ENCODE measurements at regions not wholly inside any gene's neighbourhood (a gene's known extent, or its start where the extent isn't known, plus 50 kb on each side); places are given as distances from the start of the nearest gene placed in this dataset.
A peak's percentile ranks its signal among the peaks of the same experiment; 100 is the strongest.
"Not testable (repeated sequence)": the region's sequence is repeated elsewhere in the genome, so short reads cannot be mapped to it uniquely, and the experiment has no call there.

GRCh38 chr7:3138206-3138605 is 94.5 kb upstream of the CARD11 start:
- no peak for DNase-seq (ENCODE audit: low read depth)

- DNase-seq (ENCODE audit: low read depth) = no peak
These were observed 95.3 kb upstream of the CARD11 start for GRCh38 chr7:3138997-3139396.

GRCh38 chr7:3140834-3141233 is 97.2 kb upstream of the CARD11 start:
- no peak for DNase-seq (ENCODE audit: low read depth)

GRCh38 chr7:3141326-3141725 is 97.7 kb upstream of the CARD11 start:
- no peak for DNase-seq (ENCODE audit: low read depth)

GRCh38 chr7:3143869-3144775 is 100.5 kb upstream of the CARD11 start:
- no peak for DNase-seq (ENCODE audit: low read depth)

- not testable (repeated sequence) for DNase-seq (ENCODE audit: low read depth)
These were observed 101.1 kb upstream of the CARD11 start for GRCh38 chr7:3144776-3145125.

GRCh38 chr7:3146571-3147226 is 103.0 kb upstream of the CARD11 start:
- DNase-seq (ENCODE audit: low read depth) = no peak

- DNase-seq (ENCODE audit: low read depth) = not testable (repeated sequence)
These were observed 104.8 kb upstream of the CARD11 start for GRCh38 chr7:3148471-3148870.

- DNase-seq (ENCODE audit: low read depth) = no peak
These were observed 105.7 kb upstream of the CARD11 start for GRCh38 chr7:3149231-3149995.

- DNase-seq (ENCODE audit: low read depth) = no peak
These were observed 106.4 kb upstream of the CARD11 start for GRCh38 chr7:3150027-3150426.

GRCh38 chr7:3151784-3152183 is 108.1 kb upstream of the CARD11 start:
- DNase-seq (ENCODE audit: low read depth) = no peak

- DNase-seq (ENCODE audit: low read depth) = no peak
These were observed 109.0 kb upstream of the CARD11 start for GRCh38 chr7:3152714-3153113.

- DNase-seq (ENCODE audit: low read depth) = no peak
These were observed 109.5 kb upstream of the CARD11 start for GRCh38 chr7:3153118-3153517.

GRCh38 chr7:3154317-3154716 is 110.7 kb upstream of the CARD11 start:
- no peak for DNase-seq (ENCODE audit: low read depth)

GRCh38 chr7:3154881-3155494 is 111.3 kb upstream of the CARD11 start:
- peak; percentile 47 for DNase-seq (ENCODE audit: low read depth)

- no peak for DNase-seq (ENCODE audit: low read depth)
These were observed 112.8 kb upstream of the CARD11 start for GRCh38 chr7:3156508-3156907.

GRCh38 chr7:3157566-3158287 is 114.1 kb upstream of the CARD11 start:
- no peak for DNase-seq (ENCODE audit: low read depth)

GRCh38 chr7:3158341-3158760 is 114.7 kb upstream of the CARD11 start:
- DNase-seq (ENCODE audit: low read depth) = no peak

GRCh38 chr7:3159039-3159438 is 115.4 kb upstream of the CARD11 start:
- no peak for DNase-seq (ENCODE audit: low read depth)

GRCh38 chr7:3159445-3159844 is 115.8 kb upstream of the CARD11 start:
- DNase-seq (ENCODE audit: low read depth) = no peak

GRCh38 chr7:3159926-3160325 is 116.3 kb upstream of the CARD11 start:
- DNase-seq (ENCODE audit: low read depth) = not testable (repeated sequence)

- DNase-seq (ENCODE audit: low read depth) = no peak
These were observed 118.6 kb upstream of the CARD11 start for GRCh38 chr7:3162289-3162688.
